ENCODE measurements at regions not wholly inside any gene's neighbourhood (a gene's known extent, or its start where the extent isn't known, plus 50 kb on each side); places are given as distances from the start of the nearest gene placed in this dataset.

- TF ChIP-seq, protein P1, sequence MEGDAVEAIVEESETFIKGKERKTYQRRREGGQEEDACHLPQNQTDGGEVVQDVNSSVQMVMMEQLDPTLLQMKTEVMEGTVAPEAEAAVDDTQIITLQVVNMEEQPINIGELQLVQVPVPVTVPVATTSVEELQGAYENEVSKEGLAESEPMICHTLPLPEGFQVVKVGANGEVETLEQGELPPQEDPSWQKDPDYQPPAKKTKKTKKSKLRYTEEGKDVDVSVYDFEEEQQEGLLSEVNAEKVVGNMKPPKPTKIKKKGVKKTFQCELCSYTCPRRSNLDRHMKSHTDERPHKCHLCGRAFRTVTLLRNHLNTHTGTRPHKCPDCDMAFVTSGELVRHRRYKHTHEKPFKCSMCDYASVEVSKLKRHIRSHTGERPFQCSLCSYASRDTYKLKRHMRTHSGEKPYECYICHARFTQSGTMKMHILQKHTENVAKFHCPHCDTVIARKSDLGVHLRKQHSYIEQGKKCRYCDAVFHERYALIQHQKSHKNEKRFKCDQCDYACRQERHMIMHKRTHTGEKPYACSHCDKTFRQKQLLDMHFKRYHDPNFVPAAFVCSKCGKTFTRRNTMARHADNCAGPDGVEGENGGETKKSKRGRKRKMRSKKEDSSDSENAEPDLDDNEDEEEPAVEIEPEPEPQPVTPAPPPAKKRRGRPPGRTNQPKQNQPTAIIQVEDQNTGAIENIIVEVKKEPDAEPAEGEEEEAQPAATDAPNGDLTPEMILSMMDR (IDR thresholded peaks at IDR 0.05): no peak
- peaks cover 18% of the 10 kb centered on the region for H3K4me1 Mint-ChIP-seq (ENCODE audit: low read depth)
- no peak overlapping the region for H3K27ac Mint-ChIP-seq (ENCODE audit: unreplicated experiment)
- no peak overlapping the region for H3K4me3 Mint-ChIP-seq (ENCODE audit: unreplicated experiment)
- DNase-seq (ENCODE audit: low spot score): no peak
- H3K36me3 Mint-ChIP-seq (ENCODE audit: low read depth): no peaks in the 10 kb centered on the region
- H3K9me3 Mint-ChIP-seq (ENCODE audit: low read depth): peaks cover 2% of the 10 kb centered on the region
- no peaks in the 10 kb centered on the region for H3K27me3 Mint-ChIP-seq (ENCODE audit: low read depth)
Measured at GRCh38 chr4:108556588-108557200, 63.7 kb upstream of the RPL34 start.

DNA sequence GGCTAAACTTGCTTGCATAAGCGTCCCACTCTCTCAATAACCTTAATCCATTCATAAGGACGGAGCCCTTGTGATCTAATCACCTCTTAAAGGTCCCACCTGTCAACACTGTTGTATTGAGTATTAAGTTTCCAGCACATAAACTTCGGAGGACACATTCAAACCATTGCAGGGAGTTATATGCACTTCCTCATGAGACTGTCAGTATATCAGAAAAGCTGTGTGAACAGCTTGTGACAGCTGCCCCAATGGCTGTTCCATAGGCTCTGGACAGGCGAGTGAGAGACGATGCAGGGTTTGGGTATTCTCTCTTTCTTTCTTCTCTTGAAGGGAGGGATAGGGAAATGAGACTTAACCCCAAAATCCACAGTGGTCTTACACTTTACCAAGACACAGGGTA lies 64.2 kb upstream of the RPL34 start:
- peaks cover 2% of the 10 kb centered on the region for H3K36me3 Mint-ChIP-seq (ENCODE audit: low read depth)
- peaks cover 6% of the 10 kb centered on the region for H3K9me3 Mint-ChIP-seq (ENCODE audit: low read depth)
- H3K4me3 Mint-ChIP-seq (ENCODE audit: unreplicated experiment): no peak overlapping the region
- TF ChIP-seq, protein P1 (IDR thresholded peaks at IDR 0.05): no peak
- H3K4me1 Mint-ChIP-seq (ENCODE audit: low read depth): peaks cover 15% of the 10 kb centered on the region
- no peaks in the 10 kb centered on the region for H3K27me3 Mint-ChIP-seq (ENCODE audit: low read depth)
- no peak overlapping the region for H3K27ac Mint-ChIP-seq (ENCODE audit: unreplicated experiment)
- DNase-seq (ENCODE audit: low spot score): no peak

- DNase-seq (ENCODE audit: low spot score): no peak
- Mint-ChIP-seq H3K4me3 (ENCODE audit: unreplicated experiment) (no peak overlapping the region), H3K9me3 (ENCODE audit: low read depth) (peaks cover 9% of the 10 kb centered on the region), H3K27me3 (ENCODE audit: low read depth) (no peaks in the 10 kb centered on the region), H3K36me3 (ENCODE audit: low read depth) (peaks cover 4% of the 10 kb centered on the region), H3K4me1 (ENCODE audit: low read depth) (peaks cover 10% of the 10 kb centered on the region), H3K27ac (ENCODE audit: unreplicated experiment) (no peak overlapping the region)
- TF ChIP-seq, protein P1 (IDR thresholded peaks at IDR 0.05): no peak
Measured at GRCh38 chr4:108555701-108556100, 64.7 kb upstream of the RPL34 start.

- Mint-ChIP-seq H3K36me3 (ENCODE audit: low read depth) (peaks cover 22% of the 10 kb centered on the region), H3K4me3 (ENCODE audit: unreplicated experiment) (no peak overlapping the region), H3K27me3 (ENCODE audit: low read depth) (no peaks in the 10 kb centered on the region), H3K9me3 (ENCODE audit: low read depth) (peaks cover 37% of the 10 kb centered on the region), H3K27ac (ENCODE audit: unreplicated experiment) (no peak overlapping the region), H3K4me1 (ENCODE audit: low read depth) (no peaks in the 10 kb centered on the region)
- TF ChIP-seq, protein P1 (IDR thresholded peaks at IDR 0.05): no peak
- no peak for DNase-seq (ENCODE audit: low spot score)
Measured at GRCh38 chr4:108547682-108548081, 72.7 kb upstream of the RPL34 start.

DNA sequence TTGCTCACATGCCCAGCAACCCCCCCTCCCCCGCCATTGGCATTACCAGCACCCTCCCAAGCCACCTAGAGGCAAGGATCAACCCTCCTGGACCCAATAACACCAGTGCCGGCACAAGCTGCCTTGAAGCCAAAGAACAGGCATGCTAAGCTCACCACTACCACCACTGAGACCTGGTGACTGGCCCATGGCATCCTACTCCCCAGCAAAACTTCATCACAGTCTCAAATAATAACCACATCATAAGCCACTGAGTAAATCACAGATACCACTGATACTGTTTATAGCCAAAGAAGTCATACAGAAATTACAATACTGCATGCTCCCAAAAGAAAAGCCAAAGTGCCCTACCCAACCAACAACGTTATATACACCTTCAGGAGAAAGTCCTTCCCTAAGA lies 73.6 kb upstream of the RPL34 start:
- DNase-seq (ENCODE audit: low spot score): no peak
- Mint-ChIP-seq H3K27me3 (ENCODE audit: low read depth) (peaks cover 3% of the 10 kb centered on the region), H3K36me3 (ENCODE audit: low read depth) (peaks cover 22% of the 10 kb centered on the region), H3K4me1 (ENCODE audit: low read depth) (no peaks in the 10 kb centered on the region), H3K9me3 (ENCODE audit: low read depth) (peaks cover 37% of the 10 kb centered on the region), H3K27ac (ENCODE audit: unreplicated experiment) (no peak overlapping the region), H3K4me3 (ENCODE audit: unreplicated experiment) (no peak overlapping the region)
- TF ChIP-seq, protein P1 (IDR thresholded peaks at IDR 0.05): no peak

All from chondrocyte (in vitro differentiated cells).